ENCODE measurements at regions not wholly inside any gene's neighbourhood (a gene's known extent, or its start where the extent isn't known, plus 50 kb on each side); places are given as distances from the start of the nearest gene placed in this dataset.

GRCh38 chr6:118761645-118762044, 110.3 kb upstream of the CEP85L start:
- FAIRE-seq: no peak

- FAIRE-seq: no peak
Observed at GRCh38 chr6:118758946-118759345, 107.6 kb upstream of the CEP85L start.

DNA sequence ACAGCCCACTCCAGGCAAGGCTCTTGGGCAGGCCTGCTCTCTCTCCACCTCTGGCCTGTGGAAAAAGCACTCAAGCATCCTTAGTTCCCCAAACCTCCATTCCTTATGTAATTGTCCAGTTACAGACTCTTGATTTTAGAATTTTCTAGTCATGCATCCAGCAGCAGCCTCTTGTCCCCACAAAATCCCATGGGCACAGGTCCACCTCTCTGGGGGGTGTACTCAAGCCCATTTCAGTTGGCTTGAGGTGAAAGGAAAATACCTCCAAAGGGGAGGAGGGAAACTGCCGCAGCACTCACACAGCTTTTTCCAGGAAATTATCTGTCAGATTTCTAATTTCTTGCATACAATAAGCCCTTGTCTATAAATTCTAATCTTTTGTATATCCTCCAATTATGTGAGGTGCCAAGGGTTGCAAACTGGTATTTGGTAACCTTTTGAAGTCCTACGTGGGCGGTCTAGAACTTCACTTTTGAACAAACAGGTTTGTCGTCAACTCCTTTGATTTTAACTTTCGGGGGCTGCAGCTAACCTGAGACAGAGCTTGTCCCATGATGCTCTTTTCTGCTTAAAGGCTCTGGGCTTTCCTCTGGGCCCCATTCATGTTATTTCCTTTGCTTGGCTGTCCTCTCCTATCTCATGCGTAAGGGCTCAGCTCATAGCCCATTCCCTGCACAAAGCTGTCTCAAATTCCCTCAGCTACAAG, 104.7 kb upstream of the CEP85L start:
- no peak for FAIRE-seq

DNA sequence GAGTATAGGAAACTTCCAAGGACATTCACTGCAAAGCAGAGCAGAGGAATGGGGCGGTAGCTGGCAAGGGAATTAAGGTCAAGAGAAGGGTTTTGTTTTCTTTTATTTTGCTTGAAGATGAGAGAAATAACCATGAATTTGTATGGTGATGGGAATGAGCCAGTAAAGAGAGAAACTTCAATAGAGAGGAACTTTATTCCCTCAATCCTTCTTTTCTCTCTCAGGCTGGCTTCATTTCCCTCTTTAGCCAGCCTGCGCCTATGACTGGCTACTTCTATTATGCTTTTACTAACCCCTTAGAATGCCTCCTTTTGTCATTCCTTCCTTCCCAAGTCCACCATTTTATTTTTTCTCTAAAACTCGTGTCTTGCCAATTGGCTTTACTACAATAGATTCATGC, 101.4 kb upstream of the CEP85L start:
- no peak for FAIRE-seq

DNA sequence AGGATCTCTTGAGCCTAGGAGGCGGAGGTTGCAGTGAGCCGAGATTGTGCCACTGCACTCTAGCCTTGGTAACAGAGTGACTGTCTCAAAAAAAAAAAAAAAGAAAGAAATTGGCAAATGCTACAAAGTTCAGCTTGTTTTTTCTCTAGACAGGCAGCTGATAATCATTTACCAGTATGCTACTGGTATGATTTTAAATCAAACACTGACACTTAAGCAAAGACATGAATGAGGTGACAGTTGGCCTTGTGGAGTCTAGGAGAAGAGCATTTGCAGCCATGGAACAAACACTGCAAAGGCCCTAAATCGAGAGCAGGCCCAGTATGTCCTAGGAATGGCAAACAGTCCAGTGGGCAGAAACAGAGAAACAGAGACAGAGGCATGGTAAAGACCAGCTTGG, 99.7 kb upstream of the CEP85L start:
- FAIRE-seq: no peak

- FAIRE-seq: no peak
Observed at GRCh38 chr6:118750143-118750542, 98.8 kb upstream of the CEP85L start.

GRCh38 chr6:118748311-118749062, 97.1 kb upstream of the CEP85L start:
- no peak for FAIRE-seq

DNA sequence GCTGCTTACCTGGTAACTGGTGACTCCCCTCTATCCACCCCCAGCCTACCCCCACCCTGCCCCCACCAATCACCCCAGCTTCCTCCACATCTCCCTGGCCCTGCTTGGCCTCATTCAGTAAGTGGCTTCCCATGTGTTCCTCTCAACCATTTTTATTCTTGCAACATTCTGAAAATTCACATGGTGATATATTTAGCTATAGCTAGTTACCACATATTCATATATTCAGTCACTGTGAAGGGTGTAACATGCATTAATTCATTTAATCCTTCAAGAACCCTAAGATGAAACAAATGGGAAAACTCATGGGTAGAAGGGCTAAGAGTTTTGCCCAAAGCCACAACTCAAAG, 95.4 kb upstream of the CEP85L start:
- FAIRE-seq: no peak

GRCh38 chr6:118746145-118746824, 94.9 kb upstream of the CEP85L start:
- FAIRE-seq: no peak

DNA sequence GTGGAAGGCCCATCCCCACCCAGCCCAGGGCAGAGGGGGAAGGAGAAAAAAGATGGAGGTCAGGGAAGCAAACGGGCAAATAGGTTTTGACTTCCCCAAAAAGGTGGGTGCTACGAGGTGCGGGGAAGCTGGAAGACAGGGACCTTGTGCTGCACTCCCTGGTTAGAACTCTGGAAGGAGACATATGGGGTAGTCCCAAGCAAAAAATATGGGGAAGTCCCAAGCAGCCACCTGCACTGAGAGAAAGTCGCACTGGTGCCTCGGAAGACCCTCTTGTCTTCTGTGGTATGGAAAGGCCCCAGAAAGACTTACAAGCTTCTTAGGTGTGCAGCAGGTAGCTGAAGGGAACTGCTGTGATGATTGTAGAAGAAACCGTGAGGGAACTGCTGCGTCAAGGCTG, 93.8 kb upstream of the CEP85L start:
- no peak for FAIRE-seq

GRCh38 chr6:118744261-118744941, 93.0 kb upstream of the CEP85L start:
- no peak for FAIRE-seq

DNA sequence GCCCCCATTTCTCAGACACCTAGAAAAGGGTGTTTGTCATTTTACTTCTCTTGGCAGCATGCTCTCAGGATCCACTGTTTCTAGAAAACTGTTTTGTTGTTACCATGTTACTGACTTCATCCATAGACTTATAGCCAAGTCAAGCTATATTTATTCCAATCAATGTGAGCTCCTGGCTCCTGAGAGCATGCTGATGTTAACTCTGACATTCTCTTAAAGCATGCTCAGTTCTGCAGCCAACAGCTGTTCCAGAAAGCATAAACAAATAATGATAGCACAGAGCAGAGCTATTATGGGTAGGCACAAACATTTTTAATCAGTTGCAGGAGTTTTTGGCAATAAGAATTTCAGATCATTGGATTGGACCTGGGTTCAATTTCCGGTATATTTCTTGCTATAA, 92.4 kb upstream of the CEP85L start:
- FAIRE-seq: no peak

- no peak for FAIRE-seq
Observed at GRCh38 chr6:118740372-118740771, 89.0 kb upstream of the CEP85L start.

DNA sequence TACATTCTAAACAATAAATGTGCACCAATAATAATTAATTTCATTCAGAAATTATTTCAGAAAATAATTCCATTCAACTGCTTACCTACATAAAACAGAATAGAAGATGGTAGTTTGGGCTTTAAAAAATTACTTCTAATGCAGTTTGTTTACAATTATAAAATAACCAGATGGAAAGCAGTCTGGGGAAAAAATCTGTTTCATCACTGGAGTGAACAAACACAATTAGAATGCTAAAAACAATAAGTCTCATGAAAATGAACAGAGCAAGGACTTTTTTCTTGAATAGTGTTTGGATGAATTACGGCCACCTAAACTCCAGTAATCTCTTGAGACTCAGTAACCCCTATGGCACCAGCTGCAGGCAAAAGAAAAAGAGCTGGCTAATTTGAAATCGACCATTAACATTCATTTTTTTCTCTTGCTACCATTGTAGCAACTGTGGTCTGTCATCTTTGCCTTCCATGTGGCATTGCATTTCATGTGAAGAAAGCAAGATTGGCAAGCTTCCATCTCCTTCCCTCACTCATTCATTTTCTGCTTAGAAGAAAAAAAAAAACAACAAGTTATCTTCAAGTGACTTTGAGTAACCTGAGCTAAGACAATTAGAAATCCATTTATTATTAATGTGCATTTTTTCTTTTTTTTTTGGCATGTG, 88.4 kb upstream of the CEP85L start:
- peak; percentile 96 for FAIRE-seq

DNA sequence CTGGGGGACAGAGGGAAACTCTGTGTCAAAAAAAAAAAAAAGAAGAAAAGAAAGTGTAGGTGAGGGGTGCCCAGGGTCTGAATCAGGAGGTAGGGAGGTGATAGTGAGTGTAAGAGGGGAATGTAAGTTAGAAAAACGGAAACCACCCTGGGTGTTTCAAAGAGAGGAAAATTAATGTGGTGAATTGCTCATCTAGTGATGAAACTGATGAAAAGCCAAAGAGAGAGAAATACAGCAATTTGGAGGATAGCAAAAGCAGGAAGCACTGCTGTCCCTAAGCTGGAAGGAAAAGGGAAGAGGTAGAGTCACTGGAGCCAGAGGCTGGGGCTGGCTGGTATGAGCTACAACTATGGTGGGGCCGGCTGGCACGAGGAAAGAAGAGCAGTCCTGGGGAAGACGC, 85.0 kb upstream of the CEP85L start:
- no peak for FAIRE-seq

- FAIRE-seq: no peak
Observed at GRCh38 chr6:118735320-118735719, 83.9 kb upstream of the CEP85L start.

DNA sequence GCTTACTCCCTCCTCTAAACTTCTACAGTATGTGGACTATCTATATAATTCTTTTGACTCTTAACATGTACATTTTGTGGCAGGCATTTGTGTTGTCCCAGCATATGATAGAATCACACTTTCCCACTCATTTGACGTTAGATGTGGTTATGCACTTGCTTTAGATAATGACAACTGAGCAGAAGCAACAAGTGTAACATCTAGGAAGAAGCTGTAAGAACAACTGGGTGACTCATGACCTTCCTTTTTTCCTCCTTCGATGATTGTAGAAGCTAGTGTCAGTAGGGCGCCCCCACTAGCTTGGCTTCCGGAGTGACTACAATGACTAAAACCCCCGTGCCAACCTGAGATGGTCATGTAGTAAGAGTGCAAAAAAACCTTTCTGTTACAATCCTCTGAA, 74.6 kb upstream of the CEP85L start:
- no peak for FAIRE-seq

DNA sequence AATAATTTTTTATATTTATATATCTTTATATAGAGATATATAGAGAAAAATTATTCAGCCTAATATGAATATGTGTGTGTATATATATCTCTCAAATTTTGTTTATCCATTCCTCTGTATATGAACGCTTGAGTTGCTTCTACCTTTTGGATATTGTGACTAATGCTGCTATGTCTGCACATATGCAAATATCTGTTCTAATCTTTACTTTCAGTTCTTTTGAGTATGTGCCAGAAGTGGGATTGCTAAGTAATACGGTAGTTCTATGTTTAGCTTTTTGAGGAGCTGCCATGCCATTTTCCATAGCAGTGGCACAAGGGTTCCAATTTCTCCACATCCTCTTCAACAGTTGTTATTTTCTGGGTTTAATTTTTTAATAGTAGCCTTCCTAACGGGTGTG, 72.8 kb upstream of the CEP85L start:
- no peak for FAIRE-seq

DNA sequence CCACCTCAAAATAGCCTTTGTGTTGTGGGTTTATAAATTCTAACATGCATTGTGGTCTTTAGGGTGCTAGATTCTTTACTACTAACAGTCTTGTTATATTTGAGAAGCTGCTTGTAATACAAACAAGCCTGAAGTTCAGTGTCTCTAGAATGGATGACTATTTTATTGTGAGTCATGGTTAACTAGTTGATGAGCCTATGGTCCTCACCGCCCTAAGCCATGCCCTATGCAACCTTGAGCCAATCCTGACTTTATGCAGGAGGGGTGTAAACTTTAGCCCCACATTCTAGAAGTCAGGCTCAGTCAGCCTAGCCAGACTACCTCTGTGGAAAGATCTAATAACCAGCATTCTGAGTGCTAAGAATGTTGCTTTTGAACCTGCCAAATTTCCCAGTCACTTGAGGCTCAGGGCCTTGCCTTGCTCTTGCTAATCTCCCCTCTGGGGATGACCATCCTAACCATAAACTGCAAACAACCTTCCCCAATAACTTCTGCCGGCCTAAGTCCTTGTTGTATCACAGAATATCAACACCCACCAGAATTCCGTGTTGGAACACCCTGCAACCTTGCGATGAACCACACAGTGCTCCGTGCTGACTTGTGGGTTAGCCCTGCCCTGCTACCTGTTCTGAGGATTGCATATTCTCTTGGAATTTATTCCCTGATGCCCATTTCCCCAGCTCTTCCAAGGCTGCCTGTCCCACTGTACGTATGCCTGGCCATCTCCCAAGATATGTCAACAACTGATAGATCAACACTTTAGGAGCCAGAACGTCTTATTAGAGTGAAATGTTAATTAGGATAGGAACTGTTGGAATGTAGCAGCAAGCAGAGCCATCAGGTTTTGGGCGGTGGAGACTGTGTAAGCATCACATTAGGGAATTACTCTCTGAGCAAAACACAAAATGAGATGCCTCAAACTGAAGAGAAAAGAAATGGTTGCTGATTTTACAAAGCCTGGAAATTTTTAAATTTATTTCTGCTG, 71.7 kb upstream of the CEP85L start:
- no peak for FAIRE-seq

GRCh38 chr6:118720125-118720473, 68.7 kb upstream of the CEP85L start:
- FAIRE-seq: no peak

- FAIRE-seq: no peak
Observed at GRCh38 chr6:118719351-118720124, 68.1 kb upstream of the CEP85L start.
